Spleen (tissue), 7 donors: ENCODE measurements at regions not wholly inside any gene's neighbourhood (a gene's known extent, or its start where the extent isn't known, plus 50 kb on each side); places are given as distances from the start of the nearest gene placed in this dataset.

Experiments
- POLR2A ChIP-seq, 3 donors: fragments of 450-650 bp; IDR thresholded peaks; one replicate each; pipeline ENCODE4 v1.5.1; 2017; ENCODE audit warnings: antibody characterized with exemption in 3 of 3, mild to moderate bottlenecking in 1 of 3
- TF ChIP-seq, protein P1 (sequence below), 11 experiments: fragments of 200-600 bp in 7 of 11; fragments of 450-650 bp in 4 of 11; sonication (generic) in 4 of 11; IDR thresholded peaks in 8 of 11; conservative IDR thresholded peaks in 3 of 11; 1 replicate in 7 of 11; 2 replicates in 4 of 11; pipeline versions ENCODE4 v1.4.0 to v1.8.0; 2016 to 2021; ENCODE audit warnings: antibody characterized with exemption in 11 of 11, inconsistent platforms in 4 of 11, mild to moderate bottlenecking in 1 of 11
- donor health status: DM: no; HTN: no; CAD: no; lungs with moderate emphysema.
- donor health status: DM: no; HTN: no; CAD: no.
- donor health status: DM: no; HTN: no; CAD: no.

DNA sequence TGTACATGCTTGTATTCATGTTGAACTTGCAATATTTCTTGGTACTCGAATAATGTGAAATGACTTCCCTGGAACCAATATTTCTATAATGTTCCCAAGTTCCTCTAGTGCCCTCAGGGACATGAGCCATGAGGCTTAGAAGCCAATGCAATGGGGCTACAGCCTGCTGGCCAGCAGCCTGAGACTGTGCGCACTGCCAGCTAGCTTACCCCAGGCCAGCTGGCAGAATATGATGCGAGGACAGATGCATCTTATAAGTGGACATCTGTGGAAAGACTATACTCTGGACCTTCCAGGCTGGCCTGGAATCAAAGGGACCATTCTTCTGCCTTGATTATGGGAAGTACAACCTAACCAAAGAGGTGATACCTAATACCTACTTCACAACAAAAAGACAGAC lies 1862.0 kb upstream of the ACO1 start:
- TF ChIP-seq, protein P1, sequence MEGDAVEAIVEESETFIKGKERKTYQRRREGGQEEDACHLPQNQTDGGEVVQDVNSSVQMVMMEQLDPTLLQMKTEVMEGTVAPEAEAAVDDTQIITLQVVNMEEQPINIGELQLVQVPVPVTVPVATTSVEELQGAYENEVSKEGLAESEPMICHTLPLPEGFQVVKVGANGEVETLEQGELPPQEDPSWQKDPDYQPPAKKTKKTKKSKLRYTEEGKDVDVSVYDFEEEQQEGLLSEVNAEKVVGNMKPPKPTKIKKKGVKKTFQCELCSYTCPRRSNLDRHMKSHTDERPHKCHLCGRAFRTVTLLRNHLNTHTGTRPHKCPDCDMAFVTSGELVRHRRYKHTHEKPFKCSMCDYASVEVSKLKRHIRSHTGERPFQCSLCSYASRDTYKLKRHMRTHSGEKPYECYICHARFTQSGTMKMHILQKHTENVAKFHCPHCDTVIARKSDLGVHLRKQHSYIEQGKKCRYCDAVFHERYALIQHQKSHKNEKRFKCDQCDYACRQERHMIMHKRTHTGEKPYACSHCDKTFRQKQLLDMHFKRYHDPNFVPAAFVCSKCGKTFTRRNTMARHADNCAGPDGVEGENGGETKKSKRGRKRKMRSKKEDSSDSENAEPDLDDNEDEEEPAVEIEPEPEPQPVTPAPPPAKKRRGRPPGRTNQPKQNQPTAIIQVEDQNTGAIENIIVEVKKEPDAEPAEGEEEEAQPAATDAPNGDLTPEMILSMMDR (IDR thresholded peaks at IDR 0.05 in 8 of 11, conservative IDR thresholded peaks at IDR 0.05 in 3 of 11): no peak
- no peak for TF ChIP-seq POLR2A (IDR thresholded peaks at IDR 0.05)
